GM23248 (cell line): ENCODE measurements at regions not wholly inside any gene's neighbourhood (a gene's known extent, or its start where the extent isn't known, plus 50 kb on each side); places are given as distances from the start of the nearest gene placed in this dataset.

Source experiments
- EZH2 ChIP-seq: fragments of 200-600 bp; sonication (generic); IDR thresholded peaks from 2 replicates; pipeline ENCODE4 v1.6.1; 2018; ENCODE audit warnings: antibody characterized with exemption, mild to moderate bottlenecking; ENCODE audit not compliant: insufficient read depth, poor library complexity, severe bottlenecking
- EZH2phosphoT487 ChIP-seq: fragments of 200-600 bp; sonication (generic); IDR thresholded peaks from 2 replicates; pipeline ENCODE4 v1.6.1; 2018; ENCODE audit warnings: antibody characterized with exemption, moderate library complexity, mild to moderate bottlenecking, low read depth; ENCODE audit not compliant: insufficient read depth

GRCh38 chr1:239209591-239209990, 176.8 kb upstream of the CHRM3 start:
- no peak for TF ChIP-seq EZH2phosphoT487
- no peak for TF ChIP-seq EZH2
